ENCODE measurements at regions not wholly inside any gene's neighbourhood (a gene's known extent, or its start where the extent isn't known, plus 50 kb on each side); places are given as distances from the start of the nearest gene placed in this dataset.

GRCh38 chr13:111539791-111540446 lies 219.5 kb downstream of the TEX29 start:
- no peak for DNase-seq

- no peak for DNase-seq
Observed at GRCh38 chr13:111540486-111540885, 220.0 kb downstream of the TEX29 start.

- DNase-seq: no peak
Observed at GRCh38 chr13:111541345-111541744, 220.9 kb downstream of the TEX29 start.

- no peak for DNase-seq
Observed at GRCh38 chr13:111541752-111542529, 221.5 kb downstream of the TEX29 start.

- no peak for DNase-seq
Observed at GRCh38 chr13:111542530-111543341, 222.3 kb downstream of the TEX29 start.

GRCh38 chr13:111546921-111547675 lies 226.7 kb downstream of the TEX29 start:
- no peak for DNase-seq

GRCh38 chr13:111547726-111548273 lies 227.4 kb downstream of the TEX29 start:
- no peak for DNase-seq

- DNase-seq: no peak
Observed at GRCh38 chr13:111548301-111548700, 227.9 kb downstream of the TEX29 start.

GRCh38 chr13:111548805-111549204 lies 228.4 kb downstream of the TEX29 start:
- DNase-seq: no peak

- no peak for DNase-seq
Observed at GRCh38 chr13:111549464-111549863, 229.0 kb downstream of the TEX29 start.

- no peak for DNase-seq
Observed at GRCh38 chr13:111550062-111550461, 229.6 kb downstream of the TEX29 start.

- no peak for DNase-seq
Observed at GRCh38 chr13:111551204-111551820, 230.9 kb downstream of the TEX29 start.

GRCh38 chr13:111552891-111553655 lies 232.6 kb downstream of the TEX29 start:
- no peak for DNase-seq

- DNase-seq: no peak
Observed at GRCh38 chr13:111554539-111555267, 234.3 kb downstream of the TEX29 start.

- no peak for DNase-seq
Observed at GRCh38 chr13:111555268-111555808, 234.9 kb downstream of the TEX29 start.

- DNase-seq: no peak
Observed at GRCh38 chr13:111555903-111556302, 235.5 kb downstream of the TEX29 start.

GRCh38 chr13:111556496-111556895 lies 236.1 kb downstream of the TEX29 start:
- no peak for DNase-seq

GRCh38 chr13:111557921-111558699 lies 237.7 kb downstream of the TEX29 start:
- DNase-seq: no peak

GRCh38 chr13:111558700-111559088 lies 238.3 kb downstream of the TEX29 start:
- no peak for DNase-seq

Data from NCI-H1417 (cell line).